ENCODE measurements at regions not wholly inside any gene's neighbourhood (a gene's known extent, or its start where the extent isn't known, plus 50 kb on each side); places are given as distances from the start of the nearest gene placed in this dataset.

DNA sequence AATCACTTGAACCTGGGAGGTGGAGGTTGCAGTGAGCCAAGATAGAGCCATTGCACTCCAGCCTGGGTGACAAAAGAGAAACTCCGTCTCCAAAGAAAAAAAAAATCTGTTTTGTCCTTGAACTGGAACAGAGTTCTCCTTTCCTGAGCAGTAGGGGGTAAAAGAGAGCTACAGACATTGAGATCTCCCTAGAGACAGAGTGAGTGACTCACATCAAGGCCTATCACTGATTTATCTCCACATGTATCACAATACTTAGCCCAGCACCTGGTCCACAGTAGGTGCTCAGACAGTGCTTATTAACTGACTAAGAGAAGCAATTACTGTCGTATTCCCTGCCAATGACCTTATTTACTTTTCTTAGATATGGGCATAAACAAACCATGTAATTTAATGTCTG, 354.1 kb upstream of the C1orf87 start:
- no peak for TF ChIP-seq POLR2A (IDR thresholded peaks at IDR 0.05)
- TF ChIP-seq, protein P1, sequence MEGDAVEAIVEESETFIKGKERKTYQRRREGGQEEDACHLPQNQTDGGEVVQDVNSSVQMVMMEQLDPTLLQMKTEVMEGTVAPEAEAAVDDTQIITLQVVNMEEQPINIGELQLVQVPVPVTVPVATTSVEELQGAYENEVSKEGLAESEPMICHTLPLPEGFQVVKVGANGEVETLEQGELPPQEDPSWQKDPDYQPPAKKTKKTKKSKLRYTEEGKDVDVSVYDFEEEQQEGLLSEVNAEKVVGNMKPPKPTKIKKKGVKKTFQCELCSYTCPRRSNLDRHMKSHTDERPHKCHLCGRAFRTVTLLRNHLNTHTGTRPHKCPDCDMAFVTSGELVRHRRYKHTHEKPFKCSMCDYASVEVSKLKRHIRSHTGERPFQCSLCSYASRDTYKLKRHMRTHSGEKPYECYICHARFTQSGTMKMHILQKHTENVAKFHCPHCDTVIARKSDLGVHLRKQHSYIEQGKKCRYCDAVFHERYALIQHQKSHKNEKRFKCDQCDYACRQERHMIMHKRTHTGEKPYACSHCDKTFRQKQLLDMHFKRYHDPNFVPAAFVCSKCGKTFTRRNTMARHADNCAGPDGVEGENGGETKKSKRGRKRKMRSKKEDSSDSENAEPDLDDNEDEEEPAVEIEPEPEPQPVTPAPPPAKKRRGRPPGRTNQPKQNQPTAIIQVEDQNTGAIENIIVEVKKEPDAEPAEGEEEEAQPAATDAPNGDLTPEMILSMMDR (IDR thresholded peaks at IDR 0.05), result no peak

Measured in tibial nerve (tissue), 3 donors.